ENCODE measurements at regions not wholly inside any gene's neighbourhood (a gene's known extent, or its start where the extent isn't known, plus 50 kb on each side); places are given as distances from the start of the nearest gene placed in this dataset.

GRCh38 chr17:73878923-73879322, 234.7 kb upstream of the SDK2 start:
- Mint-ChIP-seq H3K36me3 (ENCODE audit: low read depth) (no peaks in the 10 kb centered on the region), H3K4me1 (no peaks in the 10 kb centered on the region), H3K27me3 (peaks cover 5% of the 10 kb centered on the region), H3K9me3 (no peaks in the 10 kb centered on the region), H3K27ac (no peak overlapping the region), H3K4me3 (no peak overlapping the region)
- no peak for DNase-seq
- ChIA-PET POLR2A (no interaction called here), CTCF (no interaction called here)
- intact Hi-C loops (cut with micrococcal nuclease) = no loop called here
- no peak for ATAC-seq (ENCODE audit: low read depth)
- TF ChIP-seq, protein P1, sequence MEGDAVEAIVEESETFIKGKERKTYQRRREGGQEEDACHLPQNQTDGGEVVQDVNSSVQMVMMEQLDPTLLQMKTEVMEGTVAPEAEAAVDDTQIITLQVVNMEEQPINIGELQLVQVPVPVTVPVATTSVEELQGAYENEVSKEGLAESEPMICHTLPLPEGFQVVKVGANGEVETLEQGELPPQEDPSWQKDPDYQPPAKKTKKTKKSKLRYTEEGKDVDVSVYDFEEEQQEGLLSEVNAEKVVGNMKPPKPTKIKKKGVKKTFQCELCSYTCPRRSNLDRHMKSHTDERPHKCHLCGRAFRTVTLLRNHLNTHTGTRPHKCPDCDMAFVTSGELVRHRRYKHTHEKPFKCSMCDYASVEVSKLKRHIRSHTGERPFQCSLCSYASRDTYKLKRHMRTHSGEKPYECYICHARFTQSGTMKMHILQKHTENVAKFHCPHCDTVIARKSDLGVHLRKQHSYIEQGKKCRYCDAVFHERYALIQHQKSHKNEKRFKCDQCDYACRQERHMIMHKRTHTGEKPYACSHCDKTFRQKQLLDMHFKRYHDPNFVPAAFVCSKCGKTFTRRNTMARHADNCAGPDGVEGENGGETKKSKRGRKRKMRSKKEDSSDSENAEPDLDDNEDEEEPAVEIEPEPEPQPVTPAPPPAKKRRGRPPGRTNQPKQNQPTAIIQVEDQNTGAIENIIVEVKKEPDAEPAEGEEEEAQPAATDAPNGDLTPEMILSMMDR (IDR thresholded peaks at IDR 0.05) = no peak

DNA sequence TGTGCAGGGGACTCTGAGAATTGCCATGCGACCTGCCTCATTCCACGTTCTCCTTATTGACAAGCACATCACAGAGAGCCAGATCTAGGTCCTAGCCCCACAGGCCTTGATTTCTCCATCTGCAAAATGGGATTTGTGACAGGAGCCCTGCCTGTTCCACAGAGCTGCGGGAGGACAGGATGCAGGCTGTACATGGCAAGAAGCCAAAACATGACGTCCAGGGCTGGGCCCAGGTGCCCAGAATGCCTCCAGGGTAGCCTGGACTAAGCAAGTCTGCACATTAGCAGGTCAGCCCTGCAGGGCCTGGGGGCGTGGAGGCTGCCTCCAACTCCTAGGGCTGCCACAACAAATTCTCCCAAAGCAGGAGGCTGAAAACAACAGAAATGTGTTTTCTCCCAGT, 235.7 kb upstream of the SDK2 start:
- DNase-seq (no peak), ATAC-seq (ENCODE audit: low read depth) (no peak)
- Mint-ChIP-seq H3K9me3 (no peaks in the 10 kb centered on the region), H3K27ac (no peak overlapping the region), H3K27me3 (peaks cover 5% of the 10 kb centered on the region), H3K4me3 (no peak overlapping the region), H3K36me3 (ENCODE audit: low read depth) (no peaks in the 10 kb centered on the region), H3K4me1 (no peaks in the 10 kb centered on the region)
- CTCF ChIA-PET = no interaction called here
- POLR2A ChIA-PET = no interaction called here
- TF ChIP-seq, protein P1 (IDR thresholded peaks at IDR 0.05) = no peak
- intact Hi-C loops (cut with micrococcal nuclease) = no loop called here

GRCh38 chr17:73882590-73882989, 238.3 kb upstream of the SDK2 start:
- CTCF ChIA-PET = no interaction called here
- H3K9me3 Mint-ChIP-seq = no peaks in the 10 kb centered on the region

GRCh38 chr17:73883175-73883574, 238.9 kb upstream of the SDK2 start:
- no peaks in the 10 kb centered on the region for H3K4me1 Mint-ChIP-seq
- H3K27ac Mint-ChIP-seq = no peak overlapping the region
- CTCF ChIA-PET = no interaction called here

More at GRCh38 chr17:73882590-73882989, 238.3 kb upstream of the SDK2 start:
- H3K27me3 Mint-ChIP-seq = peaks cover 8% of the 10 kb centered on the region
- intact Hi-C loops (cut with micrococcal nuclease) = no loop called here
- no peak overlapping the region for H3K27ac Mint-ChIP-seq
- TF ChIP-seq, protein P1 (IDR thresholded peaks at IDR 0.05) = no peak
- H3K4me1 Mint-ChIP-seq = no peaks in the 10 kb centered on the region
- POLR2A ChIA-PET = no interaction called here
- no peaks in the 10 kb centered on the region for H3K36me3 Mint-ChIP-seq (ENCODE audit: low read depth)
- ATAC-seq (ENCODE audit: low read depth) (no peak), DNase-seq (no peak)
- no peak overlapping the region for H3K4me3 Mint-ChIP-seq

DNA sequence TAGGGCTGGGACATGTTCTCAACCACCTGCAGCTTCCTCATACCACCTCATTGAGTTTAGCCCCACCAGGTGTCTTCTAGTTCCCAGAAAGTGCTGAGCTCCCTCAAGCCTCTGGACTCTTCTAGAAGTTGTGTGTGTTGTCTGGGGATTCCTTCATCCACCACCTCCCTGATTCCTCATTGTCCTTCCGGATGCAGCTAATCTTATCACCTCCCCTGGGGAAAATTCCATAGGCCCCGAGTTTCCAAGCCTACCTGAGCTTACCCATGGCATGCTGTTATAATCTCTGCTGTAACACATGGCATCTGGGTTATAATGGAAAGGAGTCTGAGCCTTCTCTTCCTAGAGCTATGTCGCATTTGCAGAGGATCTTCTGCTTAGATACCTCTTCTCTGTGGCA, 243.5 kb upstream of the SDK2 start:
- ChIA-PET CTCF (no interaction called here), POLR2A (no interaction called here)
- intact Hi-C loops (cut with micrococcal nuclease) = no loop called here
- Mint-ChIP-seq H3K9me3 (no peaks in the 10 kb centered on the region), H3K4me3 (no peak overlapping the region), H3K4me1 (no peaks in the 10 kb centered on the region), H3K36me3 (ENCODE audit: low read depth) (no peaks in the 10 kb centered on the region), H3K27me3 (peaks cover 8% of the 10 kb centered on the region), H3K27ac (no peak overlapping the region)
- no peak for DNase-seq
- TF ChIP-seq, protein P1 (IDR thresholded peaks at IDR 0.05) = no peak
- ATAC-seq (ENCODE audit: low read depth) = no peak

More at GRCh38 chr17:73883175-73883574, 238.9 kb upstream of the SDK2 start:
- no peaks in the 10 kb centered on the region for H3K36me3 Mint-ChIP-seq (ENCODE audit: low read depth)
- intact Hi-C loops (cut with micrococcal nuclease) = no loop called here
- POLR2A ChIA-PET = no interaction called here
- no peaks in the 10 kb centered on the region for H3K9me3 Mint-ChIP-seq
- no peak overlapping the region for H3K4me3 Mint-ChIP-seq
- ATAC-seq (ENCODE audit: low read depth) (no peak), DNase-seq (no peak)
- peaks cover 8% of the 10 kb centered on the region for H3K27me3 Mint-ChIP-seq
- TF ChIP-seq, protein P1 (IDR thresholded peaks at IDR 0.05) = no peak
